Thyroid gland (tissue), 4 donors: ENCODE measurements at regions not wholly inside any gene's neighbourhood (a gene's known extent, or its start where the extent isn't known, plus 50 kb on each side); places are given as distances from the start of the nearest gene placed in this dataset.

ENCODE experiments used
- POLR2A ChIP-seq, 2 donors: fragments of 450-650 bp; IDR thresholded peaks; one replicate each; pipeline ENCODE4 v1.6.1; 2017; ENCODE audit warnings: antibody characterized with exemption in 2 of 2, mild to moderate bottlenecking in 2 of 2, moderate library complexity in 1 of 2
- TF ChIP-seq, protein P1 (sequence below), 6 experiments: fragments of 200-600 bp in 3 of 6; fragments of 450-650 bp in 3 of 6; sonication (generic) in 3 of 6; IDR thresholded peaks; one replicate each; pipeline ENCODE4 v1.5.1; 2016 to 2019; ENCODE audit warnings: antibody characterized with exemption in 6 of 6, mild to moderate bottlenecking in 2 of 6, inconsistent platforms in 1 of 6, moderate library complexity in 1 of 6

DNA sequence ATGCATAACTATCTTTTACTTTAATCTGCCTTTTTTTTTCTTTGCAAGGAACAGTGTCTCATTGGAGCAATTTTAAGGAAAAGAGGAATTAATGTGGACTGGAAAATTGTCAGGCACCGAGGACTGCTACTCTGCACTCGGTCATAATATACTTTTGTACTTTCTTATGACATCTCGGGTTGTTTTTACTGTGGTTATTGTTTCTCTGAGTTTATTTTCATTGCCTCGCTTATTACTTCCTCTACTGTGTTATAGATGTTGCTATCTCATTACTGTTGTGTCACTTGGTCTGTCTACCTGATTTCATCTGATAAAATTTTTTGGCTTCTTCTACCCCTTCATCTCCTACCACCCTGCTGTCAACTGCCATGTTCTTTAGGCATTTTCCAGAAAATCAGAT, 213.5 kb upstream of the POU1F1 start:
- TF ChIP-seq, protein P1, sequence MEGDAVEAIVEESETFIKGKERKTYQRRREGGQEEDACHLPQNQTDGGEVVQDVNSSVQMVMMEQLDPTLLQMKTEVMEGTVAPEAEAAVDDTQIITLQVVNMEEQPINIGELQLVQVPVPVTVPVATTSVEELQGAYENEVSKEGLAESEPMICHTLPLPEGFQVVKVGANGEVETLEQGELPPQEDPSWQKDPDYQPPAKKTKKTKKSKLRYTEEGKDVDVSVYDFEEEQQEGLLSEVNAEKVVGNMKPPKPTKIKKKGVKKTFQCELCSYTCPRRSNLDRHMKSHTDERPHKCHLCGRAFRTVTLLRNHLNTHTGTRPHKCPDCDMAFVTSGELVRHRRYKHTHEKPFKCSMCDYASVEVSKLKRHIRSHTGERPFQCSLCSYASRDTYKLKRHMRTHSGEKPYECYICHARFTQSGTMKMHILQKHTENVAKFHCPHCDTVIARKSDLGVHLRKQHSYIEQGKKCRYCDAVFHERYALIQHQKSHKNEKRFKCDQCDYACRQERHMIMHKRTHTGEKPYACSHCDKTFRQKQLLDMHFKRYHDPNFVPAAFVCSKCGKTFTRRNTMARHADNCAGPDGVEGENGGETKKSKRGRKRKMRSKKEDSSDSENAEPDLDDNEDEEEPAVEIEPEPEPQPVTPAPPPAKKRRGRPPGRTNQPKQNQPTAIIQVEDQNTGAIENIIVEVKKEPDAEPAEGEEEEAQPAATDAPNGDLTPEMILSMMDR (IDR thresholded peaks at IDR 0.05): no peak
- TF ChIP-seq POLR2A (IDR thresholded peaks at IDR 0.05): no peak
